ENCODE measurements at regions not wholly inside any gene's neighbourhood (a gene's known extent, or its start where the extent isn't known, plus 50 kb on each side); places are given as distances from the start of the nearest gene placed in this dataset.
"Not testable (repeated sequence)": the region's sequence is repeated elsewhere in the genome, so short reads cannot be mapped to it uniquely, and the experiment has no call there.

- not testable (repeated sequence) for TF ChIP-seq CTCF (IDR thresholded peaks at IDR 0.05); POLR2A (IDR thresholded peaks at IDR 0.05; ENCODE audit: low read depth); POLR2AphosphoS5 (IDR thresholded peaks at IDR 0.05); EP300 (IDR thresholded peaks at IDR 0.05)
Measured at GRCh38 chr4:26017961-26018700, 104.1 kb downstream of the SMIM20 start.

All from esophagus muscularis mucosa (tissue), 4 donors.